GM18909 (cell line): ENCODE measurements at regions not wholly inside any gene's neighbourhood (a gene's known extent, or its start where the extent isn't known, plus 50 kb on each side); places are given as distances from the start of the nearest gene placed in this dataset.

Experiments
- ATAC-seq: cut with Tn5 transposase; IDR thresholded peaks from one replicate; pipeline ENCODE4 v1.9.1; 2021; ENCODE audit warnings: mild to moderate bottlenecking; ENCODE audit not compliant: unreplicated experiment, poor library complexity

DNA sequence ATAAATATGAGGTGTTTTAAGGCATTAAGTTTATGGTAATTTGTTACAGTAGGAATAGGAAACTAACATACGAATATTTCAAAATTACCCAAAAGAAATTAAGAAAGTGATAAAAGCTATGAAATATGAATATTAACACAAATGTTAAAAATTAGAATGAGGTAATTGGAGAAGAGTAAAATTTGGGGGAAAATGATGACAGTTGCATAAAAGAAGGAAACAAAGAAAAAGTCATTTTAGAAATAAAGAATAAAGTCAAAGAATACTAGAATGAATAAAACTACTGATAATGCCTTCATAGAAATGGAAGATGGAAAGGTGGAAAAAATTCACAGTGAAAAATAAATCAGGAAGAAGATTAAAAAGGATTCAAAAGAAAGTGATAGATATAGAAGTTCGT lies 522.9 kb upstream of the NR3C2 start:
- ATAC-seq: no peak

DNA sequence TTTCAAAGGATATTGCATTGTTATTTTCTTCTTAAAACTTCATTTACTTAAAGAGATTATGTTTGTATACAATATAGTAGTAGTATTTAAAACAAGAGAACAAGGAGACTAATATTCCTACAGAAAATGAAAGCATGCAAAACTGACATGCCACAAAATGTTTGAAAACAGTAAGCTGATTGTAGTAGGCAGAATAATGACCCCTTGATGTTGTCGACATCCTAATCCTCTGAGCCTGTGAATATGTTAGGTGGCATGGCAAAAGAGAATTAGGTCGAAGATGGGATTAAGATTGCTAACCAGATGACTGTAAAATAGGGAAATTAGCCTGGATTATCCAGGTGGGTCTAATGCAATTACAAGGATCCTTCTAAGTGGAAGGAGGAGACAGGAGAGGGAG lies 522.2 kb upstream of the NR3C2 start:
- no peak for ATAC-seq

DNA sequence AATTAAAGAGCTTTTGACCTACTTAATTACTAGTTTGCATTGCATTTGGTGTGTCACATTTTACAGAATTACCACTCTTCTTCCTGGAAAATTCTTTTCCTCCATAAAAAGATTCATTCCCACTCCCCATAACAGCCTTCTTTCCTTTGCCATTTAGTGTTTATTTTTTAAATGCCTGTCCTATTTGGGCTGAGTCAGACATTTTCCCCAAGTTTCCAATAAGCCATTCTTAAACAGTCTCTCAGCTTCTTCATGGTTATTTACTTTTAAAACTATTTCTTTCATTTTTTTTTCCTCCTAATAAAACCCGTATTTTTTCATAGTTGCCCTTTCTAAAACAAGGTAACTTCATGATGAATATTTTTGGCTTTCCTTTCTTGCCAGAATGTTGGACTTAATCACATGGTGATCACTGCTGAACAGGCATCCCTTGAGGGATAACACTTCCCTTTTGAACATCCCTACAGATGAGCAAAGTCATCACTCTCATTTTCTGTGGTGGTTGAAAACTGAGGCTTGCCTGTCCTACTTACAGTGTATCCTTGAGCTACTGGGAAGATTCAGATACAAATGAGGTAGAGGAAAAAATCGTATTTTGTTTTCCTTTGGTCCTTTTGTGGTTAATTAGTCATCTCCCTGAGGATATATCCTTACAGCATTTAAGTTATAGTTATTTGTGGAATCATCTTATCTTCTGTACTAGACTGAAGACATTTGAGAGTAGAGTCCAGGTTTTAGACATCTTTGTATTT lies 520.5 kb upstream of the NR3C2 start:
- no peak for ATAC-seq

DNA sequence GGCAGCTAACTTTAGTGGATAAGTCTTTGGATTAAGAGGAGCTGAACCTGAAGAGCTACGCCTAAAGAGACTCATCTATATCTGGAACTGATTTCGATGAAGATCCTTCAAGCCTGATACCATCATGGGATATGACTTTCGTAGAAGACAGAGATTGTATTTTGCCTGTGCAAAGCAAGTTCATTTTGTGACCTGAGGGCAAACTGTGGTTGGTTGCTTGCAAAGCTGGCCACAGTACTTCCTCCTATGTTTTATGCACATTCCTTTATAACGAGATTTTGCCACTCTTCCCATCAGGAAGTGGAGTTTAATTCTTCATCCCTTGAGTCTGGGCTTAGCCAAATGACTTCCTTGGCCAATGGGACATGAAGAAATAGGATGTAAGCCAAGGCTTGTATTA lies 519.3 kb upstream of the NR3C2 start:
- ATAC-seq: no peak

DNA sequence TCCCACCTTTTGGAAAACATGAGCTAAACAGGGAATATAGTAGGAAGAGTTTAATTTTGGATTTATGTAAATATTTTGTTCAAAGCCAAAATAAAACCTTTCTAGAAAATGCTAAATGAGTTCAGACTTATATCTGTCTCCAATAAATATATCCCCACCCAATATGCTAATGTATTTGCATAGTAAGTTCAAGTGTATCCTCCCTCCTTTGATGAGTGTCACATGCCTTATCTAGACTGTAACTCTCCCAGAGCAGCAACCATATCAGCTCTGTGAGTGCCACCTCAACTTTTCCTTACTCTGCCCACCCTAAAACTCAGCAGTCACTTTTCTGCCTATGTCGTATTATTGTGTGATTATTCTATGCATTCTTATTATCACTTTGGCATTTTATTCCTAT lies 516.1 kb upstream of the NR3C2 start:
- no peak for ATAC-seq

DNA sequence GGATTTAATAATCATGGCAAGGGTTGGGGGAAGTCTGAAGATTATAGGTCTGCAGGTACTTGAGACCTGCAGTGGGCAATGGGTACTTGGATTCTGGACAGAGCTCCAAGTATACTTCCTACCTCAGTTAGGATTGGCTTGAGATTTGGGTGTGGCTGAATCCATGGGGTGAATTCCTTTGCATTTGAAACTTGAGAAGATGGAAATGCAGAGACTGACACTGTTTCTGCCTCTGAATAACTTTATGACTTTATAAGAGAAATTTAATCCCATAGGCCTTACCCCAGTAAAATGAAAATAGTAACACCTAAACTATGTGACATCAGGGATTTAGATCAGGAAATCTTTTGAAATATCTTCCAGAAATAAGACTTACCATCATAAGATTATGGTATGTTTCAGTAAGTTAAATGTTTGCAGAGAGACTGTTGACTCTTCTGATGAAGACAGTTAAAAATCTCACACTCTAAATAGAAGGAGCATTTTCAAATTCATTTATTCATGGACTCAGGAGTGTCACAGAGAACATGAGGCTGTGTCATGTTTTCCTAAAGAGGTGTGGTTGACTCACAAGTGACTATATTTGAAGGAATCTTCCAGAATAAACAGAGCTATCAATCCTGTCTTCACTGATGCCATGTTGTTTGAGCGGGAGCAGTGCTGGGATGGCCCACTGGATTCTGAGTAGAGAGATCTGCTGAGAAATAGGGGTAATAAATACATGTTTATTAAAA lies 513.5 kb upstream of the NR3C2 start:
- no peak for ATAC-seq

DNA sequence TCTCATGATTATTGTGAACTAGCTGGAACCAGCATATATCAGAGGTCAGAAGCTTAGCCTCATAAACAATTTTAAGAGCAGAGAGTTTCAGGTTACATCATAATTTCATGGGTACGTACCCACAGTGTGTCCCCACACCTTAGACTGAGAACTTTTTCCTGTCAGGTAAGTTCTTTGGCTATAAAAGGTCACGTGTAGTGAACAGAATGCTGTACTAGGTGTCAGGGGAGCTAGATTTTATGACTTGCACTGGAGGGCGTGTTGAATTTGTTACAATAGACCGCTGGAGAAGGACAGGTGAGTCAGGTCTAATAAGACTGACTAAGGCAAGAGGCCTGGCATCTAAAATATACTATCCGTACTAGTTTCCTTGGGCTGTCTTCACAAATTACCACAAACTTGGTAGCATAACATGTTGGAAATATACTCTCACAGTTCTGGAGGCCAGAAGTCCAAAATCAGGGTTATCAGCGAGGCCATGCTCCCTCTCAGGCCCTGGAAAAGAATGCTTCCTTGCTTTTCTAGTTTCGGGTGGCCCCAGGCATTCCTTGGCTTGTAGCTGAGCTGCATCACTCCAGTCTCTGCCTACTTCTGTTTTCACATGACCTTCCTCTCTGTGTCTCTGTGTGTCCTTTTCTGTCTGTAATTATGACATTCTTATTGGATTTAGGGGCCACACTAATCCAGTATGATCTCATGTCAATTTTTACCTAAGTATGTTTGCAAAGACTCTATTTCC lies 512.0 kb upstream of the NR3C2 start:
- ATAC-seq: no peak

DNA sequence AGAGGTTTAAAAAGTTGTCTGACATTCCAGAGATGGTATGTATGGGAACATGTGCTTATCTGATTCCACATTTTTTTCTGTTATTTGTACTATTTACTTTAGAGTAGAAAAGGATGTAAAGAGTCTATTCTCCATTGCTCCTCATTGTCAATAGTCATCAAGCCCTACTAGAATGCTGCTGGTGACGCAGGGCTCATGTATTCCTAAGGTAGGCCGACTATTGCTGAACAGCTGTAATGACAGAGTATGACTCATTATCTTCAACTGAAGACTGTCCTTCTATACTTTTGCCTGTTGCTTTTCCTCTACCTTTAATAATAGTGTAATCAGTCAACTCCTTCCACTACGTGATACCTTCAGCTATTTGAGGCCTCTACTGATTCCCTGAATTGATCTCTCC lies 509.1 kb upstream of the NR3C2 start:
- ATAC-seq: no peak

DNA sequence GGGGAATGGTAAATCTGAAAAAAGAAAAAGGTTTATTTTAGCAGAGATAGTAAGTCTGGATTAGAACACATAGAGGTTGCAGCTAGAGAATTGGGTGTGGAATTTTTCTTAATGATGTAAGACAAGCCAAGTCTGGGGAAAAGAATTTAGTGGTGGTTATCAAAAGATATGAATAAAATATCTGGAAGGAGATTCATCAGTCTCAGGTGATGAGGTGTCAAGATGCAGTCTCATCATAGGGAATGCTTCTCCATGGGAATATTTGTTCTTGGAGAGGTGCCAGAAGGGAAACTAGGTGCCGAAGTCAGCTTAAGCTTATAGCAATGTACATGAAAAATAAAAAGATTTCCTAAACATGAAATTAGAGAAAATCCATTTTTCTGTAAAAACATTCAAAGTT lies 504.1 kb upstream of the NR3C2 start:
- no peak for ATAC-seq

DNA sequence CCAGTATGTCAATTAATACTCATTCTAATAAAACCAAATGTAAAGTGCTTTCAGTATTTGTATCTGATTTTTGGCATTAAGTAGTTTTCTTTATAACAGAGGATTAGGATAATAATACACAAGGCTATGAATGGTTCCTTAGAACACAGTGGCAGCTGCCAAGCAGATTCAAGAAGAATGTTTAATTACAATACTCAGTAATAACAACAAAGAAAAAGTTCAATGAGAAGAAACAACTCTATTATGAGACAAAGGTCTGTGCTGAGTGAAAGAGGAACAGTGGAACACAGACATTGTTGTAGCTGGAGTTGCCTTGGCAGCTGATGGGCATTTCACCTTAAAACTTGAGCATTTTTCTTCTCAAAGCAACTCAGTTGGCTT lies 502.6 kb upstream of the NR3C2 start:
- no peak for ATAC-seq

DNA sequence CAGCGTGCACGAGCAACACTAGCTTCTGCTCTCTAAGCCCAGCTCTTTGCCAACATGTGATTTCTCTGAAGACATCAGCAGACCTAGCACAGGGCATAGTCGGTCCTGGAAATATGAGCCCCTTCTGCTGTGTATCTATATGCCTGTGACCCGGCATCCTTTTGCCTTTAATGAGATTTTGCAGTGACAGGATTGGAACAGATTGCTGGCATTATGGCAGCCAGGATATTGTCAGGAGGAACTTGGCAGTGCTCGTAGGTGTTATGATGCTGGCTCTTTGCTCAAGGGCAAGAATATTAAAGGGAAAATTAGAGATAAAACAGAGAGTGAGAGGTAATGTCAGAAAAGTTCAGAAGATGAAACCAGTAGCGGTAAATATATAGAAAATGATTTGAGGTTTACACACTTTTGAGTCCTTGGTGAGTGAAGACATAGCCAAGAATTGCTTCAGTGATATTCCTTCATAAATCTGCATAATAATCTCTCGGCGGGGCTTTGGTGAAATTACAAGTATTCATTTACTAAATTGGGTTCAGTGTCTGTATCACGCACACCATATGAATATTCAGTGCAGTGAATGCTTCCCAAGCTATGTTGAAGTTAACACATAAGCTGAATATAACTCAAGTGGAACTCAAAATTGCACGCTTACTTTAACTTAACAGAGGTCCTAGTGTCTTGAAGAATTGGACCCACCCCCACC lies 502.1 kb upstream of the NR3C2 start:
- ATAC-seq: no peak

DNA sequence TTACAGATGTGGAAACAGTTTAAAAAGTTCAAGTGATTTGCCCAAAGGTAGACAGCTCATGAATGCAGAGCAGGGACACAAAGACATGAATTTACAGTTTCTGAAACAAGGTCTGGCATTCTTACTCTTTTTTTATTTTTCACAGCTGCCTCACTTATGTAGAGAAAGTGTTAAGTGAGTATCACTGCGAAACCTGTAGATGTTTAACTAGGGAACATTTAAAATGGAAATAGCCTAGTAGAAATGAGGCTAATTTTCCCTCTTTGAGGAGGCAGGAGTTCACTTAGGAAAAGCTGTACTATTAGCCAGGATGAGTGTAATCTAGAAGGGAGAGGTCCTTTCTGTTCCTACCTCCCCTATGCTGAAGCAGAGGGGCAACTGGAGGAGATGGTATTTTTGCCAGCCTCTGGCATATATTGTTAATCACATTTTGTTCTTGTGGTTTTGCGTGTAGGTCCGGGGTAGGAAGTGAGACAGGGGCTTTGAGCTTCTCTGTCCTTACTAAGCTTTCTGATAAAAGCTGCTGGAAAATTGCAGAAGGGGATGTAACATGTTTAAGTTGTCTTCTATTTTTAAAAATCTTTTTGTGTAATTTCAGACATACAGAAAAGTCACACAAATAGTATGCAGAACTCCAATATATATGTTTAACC lies 492.8 kb upstream of the NR3C2 start:
- ATAC-seq: no peak

DNA sequence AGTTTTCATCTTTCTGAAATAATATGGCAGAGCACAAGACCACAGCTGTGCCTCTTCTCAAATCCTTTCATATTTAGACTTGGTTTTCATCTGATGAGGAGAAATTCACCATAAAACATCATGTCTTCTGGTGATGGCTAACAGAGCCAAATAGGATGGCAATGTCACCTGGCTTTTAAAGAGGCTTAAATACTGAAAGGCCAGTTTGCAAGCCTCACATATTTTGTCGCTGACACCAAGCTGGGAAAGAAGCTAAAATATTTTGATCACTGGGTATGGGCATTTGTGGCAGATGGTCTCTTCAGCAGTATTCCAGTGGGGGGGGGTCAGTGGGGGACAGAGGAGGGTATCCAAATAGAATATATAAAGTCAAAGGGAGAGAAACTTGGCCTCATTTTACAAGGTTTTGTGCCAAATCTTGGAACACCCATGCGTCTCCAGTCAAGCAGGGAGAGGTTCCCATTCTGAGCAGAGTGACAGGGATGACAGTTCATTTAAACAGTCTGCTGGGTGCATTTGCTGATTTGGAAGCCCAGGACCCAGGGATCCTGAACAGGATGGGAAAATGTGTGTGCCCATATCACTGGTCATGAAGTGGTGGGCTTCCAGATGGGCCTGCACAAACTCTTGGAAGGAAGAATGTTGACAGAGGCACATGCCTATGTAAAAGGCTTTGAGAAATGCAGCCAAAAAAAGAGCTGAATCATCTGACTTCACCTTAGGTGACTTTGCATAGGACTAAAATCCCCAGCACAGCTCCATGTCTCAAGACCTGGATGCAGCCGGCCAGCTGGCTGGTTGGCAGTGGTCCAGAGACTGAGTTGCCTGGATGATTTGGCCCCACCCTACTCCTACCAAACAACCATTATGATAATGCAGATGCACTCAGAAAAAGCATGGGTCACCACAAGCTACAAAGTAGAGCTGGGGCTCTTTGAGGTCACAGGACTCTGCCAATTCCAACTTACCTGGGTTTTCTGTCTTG lies 484.4 kb upstream of the NR3C2 start:
- no peak for ATAC-seq

DNA sequence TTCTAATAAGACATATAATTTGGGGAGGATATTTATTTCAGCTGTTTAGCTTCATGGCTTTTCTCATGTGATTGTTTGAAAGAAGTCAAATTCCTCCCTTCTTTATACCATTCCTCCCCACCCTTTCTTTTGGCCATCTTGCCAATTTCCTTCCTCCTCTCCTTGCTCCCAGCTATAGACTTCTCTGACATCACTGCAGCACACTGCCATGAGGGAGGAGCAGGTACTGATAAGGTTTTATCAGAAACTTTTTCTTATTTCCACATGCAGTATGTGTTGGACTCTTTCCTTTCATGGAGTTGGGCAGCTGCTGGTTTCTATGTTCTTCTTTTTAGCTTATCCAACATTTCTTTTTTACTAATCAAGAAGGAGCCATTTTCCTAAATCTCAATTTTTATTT lies 481.7 kb upstream of the NR3C2 start:
- no peak for ATAC-seq

DNA sequence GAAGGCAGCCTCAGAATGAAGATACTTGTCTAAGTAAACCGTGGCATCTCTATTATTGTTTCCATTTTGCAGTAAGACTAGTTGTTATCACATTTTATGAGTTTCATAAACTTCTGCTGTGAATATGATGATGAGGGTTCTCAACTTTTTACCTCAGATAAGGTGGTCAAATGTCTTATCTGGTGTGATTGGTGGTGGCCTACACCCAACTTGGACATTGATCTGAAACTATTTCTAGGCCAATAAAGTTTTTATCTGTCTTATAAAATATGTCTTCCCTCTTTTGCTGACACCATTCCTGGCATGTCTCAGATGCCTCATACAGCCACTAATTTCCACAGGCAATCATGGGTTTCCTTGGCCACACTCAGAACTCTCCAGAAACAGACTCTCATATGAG lies 480.3 kb upstream of the NR3C2 start:
- ATAC-seq: no peak

DNA sequence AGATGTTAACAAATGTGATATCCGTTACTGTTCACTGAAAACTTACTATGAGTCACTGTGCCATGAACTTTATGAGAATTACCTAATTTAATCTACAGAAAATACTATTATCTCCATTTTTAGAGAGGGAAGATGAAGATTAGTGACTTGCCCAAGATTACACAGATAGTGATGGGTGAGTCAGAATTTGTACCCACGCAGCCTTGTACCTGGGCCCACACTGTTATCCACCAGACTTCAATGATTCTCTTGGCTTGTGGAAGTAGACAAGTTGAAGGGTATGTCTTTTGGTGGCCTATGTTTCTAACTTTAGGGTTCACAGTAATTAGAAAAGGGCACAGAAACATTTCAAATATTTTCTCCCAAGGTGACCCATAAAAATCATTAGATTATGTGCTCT lies 472.5 kb upstream of the NR3C2 start:
- ATAC-seq: no peak

DNA sequence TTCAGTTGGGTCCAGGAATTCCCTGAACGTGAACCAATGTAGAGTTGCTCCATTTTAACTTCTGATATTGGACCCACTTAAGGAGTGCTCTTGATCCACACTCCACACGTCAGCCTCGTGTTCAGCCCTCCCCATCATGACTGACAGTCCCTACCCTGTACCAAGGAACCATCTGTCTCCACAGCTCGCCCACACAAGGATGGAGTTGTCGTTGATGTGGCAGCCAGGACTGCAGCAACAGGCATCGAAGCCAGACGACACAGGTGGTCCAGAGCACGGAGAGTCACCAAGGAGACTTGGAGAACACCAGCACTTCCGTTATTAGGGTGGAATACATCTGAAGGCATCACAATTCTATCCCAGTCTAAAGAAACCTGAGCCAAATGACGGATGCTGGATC lies 472.1 kb upstream of the NR3C2 start:
- no peak for ATAC-seq

DNA sequence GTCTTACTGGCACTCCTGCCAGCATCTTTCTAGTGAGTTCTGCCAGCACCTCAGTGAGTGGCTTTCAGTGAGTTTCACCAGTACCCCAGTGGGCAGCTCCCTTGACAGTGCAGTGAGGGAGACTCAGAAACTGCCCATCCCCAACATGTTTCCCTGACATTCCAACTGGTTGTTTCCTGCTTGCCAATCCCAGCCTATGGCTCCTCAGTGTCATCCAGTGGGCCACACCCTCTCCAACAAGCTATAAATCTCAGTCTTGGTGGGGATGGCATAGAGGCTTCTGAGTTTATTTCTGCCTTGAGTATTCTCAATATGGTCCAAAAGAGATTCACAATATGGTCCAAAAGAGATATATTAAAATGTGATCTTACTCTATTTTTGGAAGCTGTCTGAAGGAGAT lies 461.2 kb upstream of the NR3C2 start:
- ATAC-seq: no peak

DNA sequence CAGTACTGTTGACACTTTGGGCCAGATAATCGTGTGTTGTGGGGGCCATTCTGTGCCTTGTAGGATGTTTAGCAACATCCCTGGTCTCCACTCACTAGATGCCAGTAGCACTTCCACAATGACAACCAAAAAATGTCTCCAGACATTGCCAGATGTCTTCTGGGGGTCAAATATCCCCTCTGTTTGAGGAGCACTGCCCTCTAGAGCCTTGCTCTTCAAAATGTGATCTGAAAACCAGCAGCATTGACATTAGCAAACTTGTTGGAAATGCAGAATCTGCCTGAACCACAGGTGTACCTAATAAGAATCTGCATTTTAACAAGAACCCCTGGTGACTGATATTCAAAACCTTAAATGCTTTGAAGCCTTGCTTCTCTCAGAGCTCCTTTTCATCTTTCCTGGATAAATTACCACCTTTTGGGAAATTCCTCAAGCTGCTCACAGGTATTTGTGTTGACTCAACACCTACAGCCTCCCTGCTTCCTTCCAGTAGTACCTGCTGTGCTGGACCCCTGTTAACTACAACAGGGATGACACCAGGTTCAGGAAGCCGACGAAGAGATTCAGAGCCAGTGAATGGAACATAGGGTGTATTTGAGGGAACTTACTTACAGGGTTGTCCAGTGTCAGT lies 459.0 kb upstream of the NR3C2 start:
- ATAC-seq: no peak
